ENCODE measurements at regions not wholly inside any gene's neighbourhood (a gene's known extent, or its start where the extent isn't known, plus 50 kb on each side); places are given as distances from the start of the nearest gene placed in this dataset.

DNA sequence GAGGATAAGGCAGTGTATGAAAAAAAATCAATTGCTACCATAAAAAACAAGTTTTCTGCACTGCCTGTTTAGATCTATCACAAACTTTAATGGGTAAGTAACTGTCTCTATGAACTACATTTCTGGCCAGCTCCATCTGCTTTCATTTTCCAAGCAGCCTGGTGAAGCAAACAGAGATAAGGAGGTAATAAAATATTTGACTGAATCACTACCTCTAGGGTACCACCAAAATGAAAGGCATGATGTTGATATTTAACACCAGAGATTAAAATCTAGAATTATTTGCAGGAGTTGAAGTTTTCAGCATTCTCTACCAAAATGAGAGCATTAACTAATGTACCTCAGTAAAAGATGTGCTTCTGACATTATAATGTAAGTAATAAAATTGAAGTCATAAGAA lies 863.5 kb upstream of the MGAT4C start:
- H3K36me3 ChIP-seq, result no peaks in the 10 kb centered on the region
- no peaks in the 10 kb centered on the region for H3K9me3 ChIP-seq
- ATAC-seq (no peak), DNase-seq (no peak)
- intact Hi-C loops (cut with DNase I), result no loop called here
- H3K4me3 ChIP-seq, result no peak overlapping the region
- no peaks in the 10 kb centered on the region for H3K27me3 ChIP-seq
- H3K4me1 ChIP-seq, result no peaks in the 10 kb centered on the region
- no peak overlapping the region for H3K27ac ChIP-seq
- TF ChIP-seq, protein P1, sequence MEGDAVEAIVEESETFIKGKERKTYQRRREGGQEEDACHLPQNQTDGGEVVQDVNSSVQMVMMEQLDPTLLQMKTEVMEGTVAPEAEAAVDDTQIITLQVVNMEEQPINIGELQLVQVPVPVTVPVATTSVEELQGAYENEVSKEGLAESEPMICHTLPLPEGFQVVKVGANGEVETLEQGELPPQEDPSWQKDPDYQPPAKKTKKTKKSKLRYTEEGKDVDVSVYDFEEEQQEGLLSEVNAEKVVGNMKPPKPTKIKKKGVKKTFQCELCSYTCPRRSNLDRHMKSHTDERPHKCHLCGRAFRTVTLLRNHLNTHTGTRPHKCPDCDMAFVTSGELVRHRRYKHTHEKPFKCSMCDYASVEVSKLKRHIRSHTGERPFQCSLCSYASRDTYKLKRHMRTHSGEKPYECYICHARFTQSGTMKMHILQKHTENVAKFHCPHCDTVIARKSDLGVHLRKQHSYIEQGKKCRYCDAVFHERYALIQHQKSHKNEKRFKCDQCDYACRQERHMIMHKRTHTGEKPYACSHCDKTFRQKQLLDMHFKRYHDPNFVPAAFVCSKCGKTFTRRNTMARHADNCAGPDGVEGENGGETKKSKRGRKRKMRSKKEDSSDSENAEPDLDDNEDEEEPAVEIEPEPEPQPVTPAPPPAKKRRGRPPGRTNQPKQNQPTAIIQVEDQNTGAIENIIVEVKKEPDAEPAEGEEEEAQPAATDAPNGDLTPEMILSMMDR (IDR thresholded peaks at IDR 0.05), result no peak

DNA sequence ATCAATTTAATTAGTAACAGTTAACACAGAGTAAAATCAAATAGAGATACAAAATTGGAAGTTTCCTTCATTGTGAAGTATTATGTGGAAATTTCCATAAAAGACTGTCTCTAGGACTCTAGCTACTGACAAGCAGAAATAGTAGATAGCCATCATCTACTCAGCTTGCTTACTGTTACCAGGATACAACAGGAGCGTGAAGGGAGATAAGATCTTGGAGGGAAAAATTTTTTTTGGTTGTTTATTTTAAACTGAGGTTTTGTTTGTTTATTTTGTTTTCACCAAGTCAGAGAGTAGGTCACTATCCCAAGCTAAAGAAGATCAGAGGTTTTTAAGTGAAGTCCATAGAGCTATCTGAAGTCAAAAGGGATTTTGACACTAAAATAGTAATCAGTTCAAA lies 861.3 kb upstream of the MGAT4C start:
- Histone ChIP-seq H3K4me3 (no peak overlapping the region), H3K36me3 (no peaks in the 10 kb centered on the region), H3K4me1 (no peaks in the 10 kb centered on the region), H3K27ac (no peak overlapping the region), H3K9me3 (no peaks in the 10 kb centered on the region), H3K27me3 (no peaks in the 10 kb centered on the region)
- intact Hi-C loops (cut with DNase I), result no loop called here
- WGBS (ENCODE audit: insufficient coverage, low coverage, low lambda C conversion rate, missing lambda C conversion rate), result 37% methylated on average over 1 of the region's 1 CpG
- DNase-seq (no peak), ATAC-seq (no peak)
- TF ChIP-seq, protein P1 (IDR thresholded peaks at IDR 0.05), result no peak

DNA sequence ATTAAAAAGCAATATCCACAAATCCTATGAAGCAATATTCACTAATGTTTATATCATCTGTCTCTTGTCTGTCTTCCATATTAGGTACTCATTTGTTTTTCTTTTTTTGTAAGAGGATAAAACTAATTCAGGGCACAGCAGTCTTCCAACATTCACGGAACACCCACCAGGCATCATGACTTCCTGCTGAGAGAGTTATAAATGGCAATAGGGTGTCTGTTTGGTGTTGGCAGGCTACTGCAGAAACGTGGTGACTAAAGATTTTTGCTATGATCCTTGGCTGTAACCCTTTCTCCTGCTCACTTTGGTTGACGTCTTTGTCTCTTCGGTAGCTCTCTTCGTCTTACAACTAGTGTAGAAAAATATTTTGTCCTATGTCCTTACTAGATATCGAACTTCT lies 860.6 kb upstream of the MGAT4C start:
- intact Hi-C loops (cut with DNase I), result no loop called here
- Histone ChIP-seq H3K27me3 (no peaks in the 10 kb centered on the region), H3K27ac (no peak overlapping the region), H3K4me1 (no peaks in the 10 kb centered on the region), H3K9me3 (no peaks in the 10 kb centered on the region), H3K36me3 (no peaks in the 10 kb centered on the region), H3K4me3 (no peak overlapping the region)
- no peak for TF ChIP-seq POLR2A (IDR thresholded peaks at IDR 0.05)
- TF ChIP-seq, protein P1 (IDR thresholded peaks at IDR 0.05), result no peak
- DNase-seq (no peak), ATAC-seq (no peak)
- WGBS (ENCODE audit: insufficient coverage, low coverage, low lambda C conversion rate, missing lambda C conversion rate), result 55% methylated on average over 6 of the region's 6 CpGs

DNA sequence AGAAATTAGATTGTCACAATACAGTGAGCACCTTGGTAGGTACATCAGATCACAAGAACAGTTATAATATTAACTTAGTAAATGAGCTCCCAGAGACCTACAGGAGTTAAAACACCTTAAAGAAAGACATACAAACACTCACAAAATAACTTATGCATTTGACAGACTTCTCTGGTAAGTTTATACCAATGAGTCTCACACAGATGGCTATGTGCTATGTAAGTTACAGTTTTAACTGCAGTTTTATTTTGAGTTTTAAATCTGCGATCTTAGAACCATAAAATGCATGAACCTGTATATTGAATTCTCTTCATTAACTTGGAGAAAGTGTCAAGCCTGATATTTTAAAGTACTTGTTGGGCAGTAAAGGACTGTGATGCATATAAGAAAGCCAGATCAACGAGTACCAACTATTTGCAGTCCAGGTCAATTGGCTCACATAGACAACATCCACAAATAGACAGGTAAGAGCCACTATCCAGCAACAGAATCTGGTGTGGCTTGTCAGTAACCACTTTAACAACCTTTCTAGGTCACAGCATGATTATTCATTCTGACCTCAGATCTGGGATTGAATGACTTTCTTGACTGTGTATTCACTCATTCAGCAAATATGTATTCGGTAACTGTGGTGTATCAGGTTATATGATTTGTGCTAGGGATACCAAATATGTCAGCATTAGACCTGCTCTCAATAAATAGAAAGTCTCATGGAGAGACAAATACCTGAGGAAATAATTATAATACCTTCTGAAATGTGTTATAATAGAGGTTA lies 856.6 kb upstream of the MGAT4C start:
- WGBS (ENCODE audit: insufficient coverage, low coverage, low lambda C conversion rate, missing lambda C conversion rate), result 60% methylated on average over 3 of the region's 3 CpGs
- H3K36me3 ChIP-seq, result no peaks in the 10 kb centered on the region
- H3K4me3 ChIP-seq, result no peak overlapping the region
- intact Hi-C loops (cut with DNase I), result no loop called here
- DNase-seq (no peak), ATAC-seq (no peak)
- H3K27me3 ChIP-seq, result no peaks in the 10 kb centered on the region
- TF ChIP-seq, protein P1 (IDR thresholded peaks at IDR 0.05), result no peak
- no peak for TF ChIP-seq POLR2A (IDR thresholded peaks at IDR 0.05)
- no peak overlapping the region for H3K27ac ChIP-seq
- no peaks in the 10 kb centered on the region for H3K4me1 ChIP-seq
- no peaks in the 10 kb centered on the region for H3K9me3 ChIP-seq

DNA sequence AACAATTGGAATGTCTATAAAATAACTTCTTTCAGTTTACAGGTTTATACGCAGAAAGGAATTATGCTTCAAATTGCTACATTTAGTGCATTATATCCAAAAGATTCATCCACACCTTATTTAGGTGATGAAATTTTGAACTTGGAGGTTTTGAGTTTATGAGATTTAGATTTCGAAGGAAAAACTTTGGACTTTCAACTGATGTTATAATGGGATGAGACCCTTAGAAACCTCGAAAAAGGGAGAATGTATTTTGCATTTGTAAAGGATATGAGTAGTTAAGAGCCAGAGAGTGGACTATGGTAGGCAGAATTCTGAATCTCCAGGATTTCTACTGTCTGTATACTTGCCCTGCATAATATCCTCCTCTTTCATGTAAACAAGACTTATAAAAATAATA lies 851.6 kb upstream of the MGAT4C start:
- no peak overlapping the region for H3K27ac ChIP-seq
- H3K4me3 ChIP-seq, result no peak overlapping the region
- H3K36me3 ChIP-seq, result no peaks in the 10 kb centered on the region
- no peaks in the 10 kb centered on the region for H3K9me3 ChIP-seq
- no peaks in the 10 kb centered on the region for H3K4me1 ChIP-seq
- no peaks in the 10 kb centered on the region for H3K27me3 ChIP-seq
- no peak for TF ChIP-seq POLR2A (IDR thresholded peaks at IDR 0.05)
- TF ChIP-seq, protein P1 (IDR thresholded peaks at IDR 0.05), result no peak
- no peak for ATAC-seq
- no peak for DNase-seq
- intact Hi-C loops (cut with DNase I), result no loop called here
- 80% methylated on average over 3 of the region's 3 CpGs for WGBS (ENCODE audit: insufficient coverage, low coverage, low lambda C conversion rate, missing lambda C conversion rate)
